NCI-H2171 (cell line): ENCODE measurements at regions not wholly inside any gene's neighbourhood (a gene's known extent, or its start where the extent isn't known, plus 50 kb on each side); places are given as distances from the start of the nearest gene placed in this dataset.

Experiments used
- DNase-seq: peaks from one replicate; lab custom pipeline; 2025; lab: John Stamatoyannopoulos, UW

GRCh38 chr1:29657816-29658215, 421.5 kb downstream of the PTPRU start:
- no peak for DNase-seq

GRCh38 chr1:29655945-29656850, 419.9 kb downstream of the PTPRU start:
- no peak for DNase-seq

GRCh38 chr1:29655145-29655544, 418.8 kb downstream of the PTPRU start:
- no peak for DNase-seq

- no peak for DNase-seq
Observed at GRCh38 chr1:29653886-29654450, 417.6 kb downstream of the PTPRU start.

- no peak for DNase-seq
Observed at GRCh38 chr1:29653034-29653810, 416.9 kb downstream of the PTPRU start.

- DNase-seq, result no peak
Observed at GRCh38 chr1:29651684-29652665, 415.7 kb downstream of the PTPRU start.

GRCh38 chr1:29651246-29651645, 414.9 kb downstream of the PTPRU start:
- no peak for DNase-seq

- DNase-seq, result no peak
Observed at GRCh38 chr1:29650476-29650875, 414.2 kb downstream of the PTPRU start.

- DNase-seq, result no peak
Observed at GRCh38 chr1:29650041-29650400, 413.7 kb downstream of the PTPRU start.

- no peak for DNase-seq
Observed at GRCh38 chr1:29649189-29650040, 413.1 kb downstream of the PTPRU start.

GRCh38 chr1:29648798-29649188, 412.5 kb downstream of the PTPRU start:
- DNase-seq, result no peak

- no peak for DNase-seq
Observed at GRCh38 chr1:29648026-29648425, 411.7 kb downstream of the PTPRU start.

- no peak for DNase-seq
Observed at GRCh38 chr1:29647581-29647980, 411.3 kb downstream of the PTPRU start.

GRCh38 chr1:29646161-29646775, 409.9 kb downstream of the PTPRU start:
- no peak for DNase-seq

- DNase-seq, result no peak
Observed at GRCh38 chr1:29645586-29645985, 409.3 kb downstream of the PTPRU start.

- DNase-seq, result no peak
Observed at GRCh38 chr1:29644812-29645211, 408.5 kb downstream of the PTPRU start.

GRCh38 chr1:29643838-29644440, 407.6 kb downstream of the PTPRU start:
- DNase-seq, result no peak

GRCh38 chr1:29643281-29643680, 407.0 kb downstream of the PTPRU start:
- no peak for DNase-seq

- DNase-seq, result no peak
Observed at GRCh38 chr1:29642519-29642918, 406.2 kb downstream of the PTPRU start.

- DNase-seq, result no peak
Observed at GRCh38 chr1:29641921-29642320, 405.6 kb downstream of the PTPRU start.
